ENCODE measurements at regions not wholly inside any gene's neighbourhood (a gene's known extent, or its start where the extent isn't known, plus 50 kb on each side); places are given as distances from the start of the nearest gene placed in this dataset.

- TF ChIP-seq POU6F1 (CRISPR knock-in tag; IDR thresholded peaks at IDR 0.05; ENCODE audit: borderline replicate concordance, low read depth) (no peak), TCF4 (CRISPR knock-in tag; IDR thresholded peaks at IDR 0.05; ENCODE audit: borderline replicate concordance) (no peak), CREB5 (CRISPR knock-in tag; IDR thresholded peaks at IDR 0.05; ENCODE audit: low read depth) (no peak), ZNF565 (CRISPR knock-in tag; conservative IDR thresholded peaks at IDR 0.05; ENCODE audit: low read depth) (no peak), CSRNP3 (CRISPR knock-in tag; IDR thresholded peaks at IDR 0.05) (no peak), ARNTL (CRISPR knock-in tag; IDR thresholded peaks at IDR 0.05; ENCODE audit: borderline replicate concordance, low read depth) (no peak), SNAI2 (CRISPR knock-in tag; IDR thresholded peaks at IDR 0.05) (no peak), ZC3H10 (CRISPR knock-in tag; IDR thresholded peaks at IDR 0.05) (no peak), ESRRG (CRISPR knock-in tag; IDR thresholded peaks at IDR 0.05) (no peak), ZNF70 (CRISPR knock-in tag; IDR thresholded peaks at IDR 0.05) (no peak), RARB (CRISPR knock-in tag; IDR thresholded peaks at IDR 0.05) (no peak), TSHZ2 (CRISPR knock-in tag; IDR thresholded peaks at IDR 0.05) (no peak)
- no peak for ATAC-seq
Observed at GRCh38 chr11:95434489-95435057, 203.6 kb upstream of the SESN3 start.

- ATAC-seq, result no peak
- TF ChIP-seq PPARA (CRISPR knock-in tag; IDR thresholded peaks at IDR 0.05; ENCODE audit: borderline replicate concordance), result no peak
- no peak for TF ChIP-seq ISL1 (CRISPR knock-in tag; IDR thresholded peaks at IDR 0.05)
- no peak for TF ChIP-seq ZFP30 (CRISPR knock-in tag; IDR thresholded peaks at IDR 0.05)
- no peak for TF ChIP-seq CSRNP3 (CRISPR knock-in tag; IDR thresholded peaks at IDR 0.05)
- TF ChIP-seq TOX (CRISPR knock-in tag; IDR thresholded peaks at IDR 0.05; ENCODE audit: borderline replicate concordance), result no peak
- TF ChIP-seq RARB (CRISPR knock-in tag; IDR thresholded peaks at IDR 0.05), result no peak
- TF ChIP-seq PATZ1 (CRISPR knock-in tag; IDR thresholded peaks at IDR 0.05; ENCODE audit: borderline replicate concordance), result no peak
- no peak for TF ChIP-seq TCF4 (CRISPR knock-in tag; IDR thresholded peaks at IDR 0.05; ENCODE audit: borderline replicate concordance)
- TF ChIP-seq ESRRG (CRISPR knock-in tag; IDR thresholded peaks at IDR 0.05), result no peak
- TF ChIP-seq ZFP3 (CRISPR knock-in tag; IDR thresholded peaks at IDR 0.05), result no peak
- TF ChIP-seq ZNF8 (CRISPR knock-in tag; IDR thresholded peaks at IDR 0.05), result no peak
- TF ChIP-seq ZC3H10 (CRISPR knock-in tag; IDR thresholded peaks at IDR 0.05), result no peak
- TF ChIP-seq ZNF565 (CRISPR knock-in tag; conservative IDR thresholded peaks at IDR 0.05; ENCODE audit: low read depth), result no peak
- TF ChIP-seq ARNTL (CRISPR knock-in tag; IDR thresholded peaks at IDR 0.05; ENCODE audit: borderline replicate concordance, low read depth), result no peak
- no peak for TF ChIP-seq OSR1 (CRISPR knock-in tag; IDR thresholded peaks at IDR 0.05)
- TF ChIP-seq SNAI2 (CRISPR knock-in tag; IDR thresholded peaks at IDR 0.05), result no peak
Observed at GRCh38 chr11:95434009-95434408, 203.0 kb upstream of the SESN3 start.

All from SK-N-SH treated with all-trans-retinoic acid at 6 μM for 48 hours (cell line).